ENCODE measurements at regions not wholly inside any gene's neighbourhood (a gene's known extent, or its start where the extent isn't known, plus 50 kb on each side); places are given as distances from the start of the nearest gene placed in this dataset.

DNA sequence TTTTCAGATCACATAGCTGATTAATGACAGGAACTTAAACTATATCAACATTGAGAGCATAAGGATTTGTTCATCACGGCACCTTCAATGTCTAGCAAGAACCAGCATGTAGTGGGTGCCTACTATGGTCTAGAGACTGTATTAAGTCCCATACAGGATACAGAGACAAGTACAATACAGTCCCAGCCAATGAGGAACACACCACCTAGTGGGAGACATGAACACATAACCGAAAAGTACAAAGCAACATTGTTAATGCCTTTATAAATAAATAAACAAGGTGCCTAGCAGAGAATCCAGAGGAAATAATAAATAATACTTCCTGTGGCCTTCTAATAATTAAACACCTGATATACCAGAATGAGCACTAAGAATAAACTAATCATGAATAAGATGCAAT, 87.7 kb upstream of the OPCML start:
- no peaks in the 10 kb centered on the region for H3K79me1 ChIP-seq (ENCODE audit: low read depth in 1 of 2, low read length in 2 of 2)
- ATAC-seq (ENCODE audit: low read depth) (no peak), DNase-seq (no peak)
- no peaks in the 10 kb centered on the region for H3K36me3 ChIP-seq (ENCODE audit: control insufficient read depth, insufficient read depth, low read length)
- no peak overlapping the region for H2AK9ac ChIP-seq (replicated peaks; ENCODE audit: low read depth, low read length, poor library complexity)
- intact Hi-C loops (cut with micrococcal nuclease) (no loop called here), in situ Hi-C loops (cut with MboI; ENCODE audit: low sequenced_read_pairs) (no loop called here), dilution Hi-C loops (cut with HindIII; ENCODE audit: low sequenced_read_pairs, unreplicated experiment) (no loop called here)
- POLR2A ChIA-PET (ENCODE audit: unreplicated experiment) = no interaction called here
- H3K56ac ChIP-seq (ENCODE audit: extremely low read depth, insufficient read depth, low read length) = no peak overlapping the region
- H3K4me1 ChIP-seq (ENCODE audit: control insufficient read depth, insufficient read depth, low read length) = no peaks in the 10 kb centered on the region
- no peak overlapping the region for H4K8ac ChIP-seq (ENCODE audit: low read depth in 2 of 2, low read length in 2 of 2)
- H3K23ac ChIP-seq (ENCODE audit: low read depth, low read length) = no peak overlapping the region
- H4K20me1 ChIP-seq (ENCODE audit: insufficient read depth, low read length) = no peaks in the 10 kb centered on the region
- no peaks in the 10 kb centered on the region for H3K9me1 ChIP-seq (ENCODE audit: insufficient read depth, low read length)
- H2BK20ac ChIP-seq (ENCODE audit: low read depth, low read length) = no peak overlapping the region
- H2AFZ ChIP-seq (replicated peaks; ENCODE audit: low read length, poor library complexity) = no peak overlapping the region
- H3K14ac ChIP-seq (replicated peaks; ENCODE audit: low read depth, low read length) = no peak overlapping the region
- no CpG with 5 or more reads among the region's 2 CpGs for WGBS, 2 experiments (ENCODE audit: extremely low coverage in 2 of 2, insufficient read length in 1 of 2)
- no peak overlapping the region for H2BK15ac ChIP-seq (ENCODE audit: low read depth, low read length)
- no peak overlapping the region for H3K27ac ChIP-seq (ENCODE audit: insufficient read depth, low read length)
- H4K5ac ChIP-seq (ENCODE audit: low read depth, low read length) = no peak overlapping the region
- H3K4me2 ChIP-seq (ENCODE audit: low read depth, low read length) = no peak overlapping the region
- no peak overlapping the region for H2BK120ac ChIP-seq (ENCODE audit: low read depth, low read length)
- CTCF ChIA-PET = no interaction called here
- no peak overlapping the region for H3K9ac ChIP-seq (ENCODE audit: low read depth, low read length)
- no peak overlapping the region for H4K91ac ChIP-seq (ENCODE audit: insufficient read depth, low read depth, low read length)
- H3K4me3 ChIP-seq (ENCODE audit: insufficient read depth, low read depth, low read length) = no peak overlapping the region
- H3K27me3 ChIP-seq (ENCODE audit: control insufficient read depth, insufficient read depth, low read length) = no peaks in the 10 kb centered on the region
- TF ChIP-seq BHLHE40 (IDR thresholded peaks at IDR 0.05; ENCODE audit: low read depth, low read length) (no peak), RAD21 (IDR thresholded peaks at IDR 0.05; ENCODE audit: low read length) (no peak), ELK1 (IDR thresholded peaks at IDR 0.05; ENCODE audit: borderline replicate concordance, low read depth, low read length) (no peak), RFX5 (IDR thresholded peaks at IDR 0.05; ENCODE audit: low read depth, low read length) (no peak), MXI1 (IDR thresholded peaks at IDR 0.05; ENCODE audit: borderline replicate concordance, low read depth, low read length) (no peak), MAFK (IDR thresholded peaks at IDR 0.05; ENCODE audit: low read depth, low read length) (no peak), FOS (IDR thresholded peaks at IDR 0.05; ENCODE audit: low read depth, low read length) (no peak), CHD1 (IDR thresholded peaks at IDR 0.05; ENCODE audit: low read depth, low read length) (no peak), RCOR1 (IDR thresholded peaks at IDR 0.05; ENCODE audit: insufficient replicate concordance, low read length) (no peak), MAZ (IDR thresholded peaks at IDR 0.05; ENCODE audit: borderline replicate concordance, low read depth, low read length) (no peak), CTCF (conservative IDR thresholded peaks at IDR 0.05; ENCODE audit: low read depth, low read length) (no peak)
- H3K4ac ChIP-seq (ENCODE audit: low read depth, low read length) = no peak overlapping the region
- no TSS peak for BruUV-seq (replicated peaks)
- peaks cover 23% of the 10 kb centered on the region for H3K9me3 ChIP-seq (ENCODE audit: control insufficient read depth, insufficient read depth, low read length)
- H2AK5ac ChIP-seq (ENCODE audit: low read depth, low read length) = no peak overlapping the region
- H3K18ac ChIP-seq (ENCODE audit: low read depth, low read length) = no peak overlapping the region
- H2BK5ac ChIP-seq (ENCODE audit: low read depth, low read length, poor library complexity, severe bottlenecking) = no peak overlapping the region
